Calu3 (cell line): ENCODE measurements at regions not wholly inside any gene's neighbourhood (a gene's known extent, or its start where the extent isn't known, plus 50 kb on each side); places are given as distances from the start of the nearest gene placed in this dataset.

Experiments
- BruUV-seq: library from RNA; stranded (reverse); fragments of 400-500 nt; replicated peaks from 2 replicates; lab custom pipeline; 2021; lab: Mats Ljungman, UMichigan
- CTCF ChIA-PET: fragments of 300-600 bp; sonication (Branson Sonifier 250); formaldehyde crosslinking; loops from one replicate; lab custom pipeline; 2022; ENCODE audit warnings: antibody characterized with exemption; lab: Charles Lee
- DNase-seq: peaks from one replicate; pipeline ENCODE4 v3.0.0; 2022
- H3K27ac Mint-ChIP-seq: one replicate; pipeline ENCODE4 v1.8.0; 2022; ENCODE audit warnings: mixed read lengths; ENCODE audit not compliant: unreplicated experiment
- H3K27me3 Mint-ChIP-seq: one replicate; pipeline ENCODE4 v1.8.0; 2022; ENCODE audit warnings: mixed read lengths; ENCODE audit not compliant: unreplicated experiment
- H3K36me3 Mint-ChIP-seq: one replicate; pipeline ENCODE4 v1.8.0; 2022; ENCODE audit warnings: mild to moderate bottlenecking, moderate library complexity, mixed read lengths; ENCODE audit not compliant: insufficient read depth, unreplicated experiment
- H3K4me1 Mint-ChIP-seq: one replicate; pipeline ENCODE4 v1.8.0; 2022; ENCODE audit warnings: mild to moderate bottlenecking, low read depth, mixed read lengths; ENCODE audit not compliant: unreplicated experiment
- H3K4me3 Mint-ChIP-seq: one replicate; pipeline ENCODE4 v1.8.0; 2022; ENCODE audit warnings: mild to moderate bottlenecking, low read depth, moderate library complexity, mixed read lengths; ENCODE audit not compliant: unreplicated experiment
- H3K9me3 Mint-ChIP-seq: one replicate; pipeline ENCODE4 v1.8.0; 2022; ENCODE audit warnings: low read depth, mixed read lengths; ENCODE audit not compliant: unreplicated experiment
- CTCF ChIP-seq: fragments of 200-600 bp; IDR thresholded peaks from one replicate; pipeline ENCODE4 v1.8.0; 2022; ENCODE audit warnings: antibody characterized with exemption; ENCODE audit not compliant: unreplicated experiment
- intact Hi-C: fragments of 100-400 bp; cut with micrococcal nuclease; formaldehyde crosslinking; loops from one replicate; pipeline ENCODE4 v1.10.0; 2022; ENCODE audit not compliant: unreplicated experiment

DNA sequence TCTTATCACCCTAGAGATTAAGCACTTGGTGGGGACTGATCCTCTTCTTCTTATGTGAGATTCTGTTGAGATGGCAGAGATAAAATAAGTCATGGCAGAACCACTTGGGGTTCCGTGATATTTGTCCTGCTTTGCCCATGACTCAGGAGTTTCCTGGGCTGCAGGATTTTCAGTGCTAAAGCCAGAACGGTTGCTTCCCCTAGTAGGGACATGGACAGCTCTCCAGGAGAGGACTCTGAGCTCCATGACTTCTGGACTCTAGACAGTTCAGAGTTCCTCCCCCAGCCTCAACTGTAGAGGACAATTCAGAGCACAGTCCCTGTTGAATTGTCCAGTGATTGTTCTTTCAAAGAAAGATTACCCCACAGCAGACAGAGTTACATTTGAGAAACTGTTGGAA lies 98.8 kb downstream of the OLFM4 start:
- CTCF ChIA-PET = no interaction called here
- no TSS peak for BruUV-seq
- intact Hi-C loops = no loop called here

GRCh38 chr13:53129864-53130393 lies 101.3 kb downstream of the OLFM4 start:
- Mint-ChIP-seq H3K27ac (no peak overlapping the region), H3K36me3 (no peaks in the 10 kb centered on the region), H3K9me3 (peaks cover 4% of the 10 kb centered on the region), H3K27me3 (no peaks in the 10 kb centered on the region), H3K4me3 (no peak overlapping the region), H3K4me1 (no peaks in the 10 kb centered on the region)
- DNase-seq = no peak
- intact Hi-C loops = no loop called here
- TF ChIP-seq CTCF = no peak
- BruUV-seq = no TSS peak
- CTCF ChIA-PET = no interaction called here

More for the DNA sequence above, 98.8 kb downstream of the OLFM4 start:
- no peak for TF ChIP-seq CTCF
- no peak overlapping the region for H3K4me3 Mint-ChIP-seq
- H3K36me3 Mint-ChIP-seq = no peaks in the 10 kb centered on the region
- peaks cover 4% of the 10 kb centered on the region for H3K9me3 Mint-ChIP-seq
- no peaks in the 10 kb centered on the region for H3K27me3 Mint-ChIP-seq
- no peak for DNase-seq
- H3K27ac Mint-ChIP-seq = no peak overlapping the region
- H3K4me1 Mint-ChIP-seq = no peaks in the 10 kb centered on the region

DNA sequence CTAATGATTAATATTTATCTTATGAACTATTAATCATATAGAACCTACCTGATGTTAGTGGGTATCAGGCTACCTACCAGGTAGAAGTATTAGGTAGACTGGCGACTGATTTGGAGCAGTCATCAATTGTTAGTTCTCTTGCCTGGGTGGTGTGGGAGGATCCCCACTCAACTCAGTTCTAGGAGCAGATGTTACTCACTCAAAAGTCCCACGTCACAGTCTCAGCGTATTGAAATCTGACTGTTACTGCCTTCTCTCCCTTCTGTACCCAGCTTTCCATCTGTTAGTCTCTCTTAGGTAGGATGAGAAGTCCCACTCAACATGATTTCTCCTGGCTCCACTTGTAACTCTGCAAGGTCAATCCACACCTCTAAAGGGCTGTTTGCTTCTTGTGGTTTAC lies 102.7 kb downstream of the OLFM4 start:
- no peaks in the 10 kb centered on the region for H3K27me3 Mint-ChIP-seq
- H3K9me3 Mint-ChIP-seq = peaks cover 4% of the 10 kb centered on the region
- H3K4me3 Mint-ChIP-seq = no peak overlapping the region
- CTCF ChIA-PET = interaction anchor here (0.6 kb wide), 1 partner anchor 681 kb away, joined by 3 read pairs; the partner anchor contains the start of gene VPS36
- no peak overlapping the region for H3K27ac Mint-ChIP-seq
- no peaks in the 10 kb centered on the region for H3K4me1 Mint-ChIP-seq
- no peaks in the 10 kb centered on the region for H3K36me3 Mint-ChIP-seq
- intact Hi-C loops = no loop called here
- BruUV-seq = no TSS peak
- no peak for DNase-seq
- no peak for TF ChIP-seq CTCF

DNA sequence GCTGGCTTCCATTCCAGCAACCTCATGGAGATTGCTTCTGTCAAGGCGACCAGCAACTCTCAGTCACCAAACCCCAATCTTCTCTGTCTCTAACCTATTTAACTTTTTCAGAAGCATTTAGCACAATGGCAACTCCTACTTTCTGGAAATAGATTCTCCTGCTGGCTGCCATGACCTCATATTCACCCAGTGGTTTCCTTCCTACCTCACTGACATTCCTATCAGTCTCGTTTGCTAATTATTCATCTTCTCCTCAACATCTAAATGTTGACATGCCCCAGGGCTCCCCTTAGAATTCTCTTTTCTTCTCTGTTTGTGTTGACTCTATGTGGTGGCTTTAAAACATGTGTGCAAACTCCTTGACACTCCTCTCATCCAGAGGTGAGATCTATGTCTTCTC lies 106.7 kb downstream of the OLFM4 start:
- H3K27me3 Mint-ChIP-seq = no peaks in the 10 kb centered on the region
- no peak for TF ChIP-seq CTCF
- CTCF ChIA-PET = no interaction called here
- no peaks in the 10 kb centered on the region for H3K4me1 Mint-ChIP-seq
- no peaks in the 10 kb centered on the region for H3K36me3 Mint-ChIP-seq
- DNase-seq = no peak
- BruUV-seq = no TSS peak
- H3K9me3 Mint-ChIP-seq = no peaks in the 10 kb centered on the region
- H3K4me3 Mint-ChIP-seq = no peak overlapping the region
- H3K27ac Mint-ChIP-seq = no peak overlapping the region
- intact Hi-C loops = no loop called here
